Trophoblast cell (in vitro differentiated cells and primary cell): ENCODE measurements at regions not wholly inside any gene's neighbourhood (a gene's known extent, or its start where the extent isn't known, plus 50 kb on each side); places are given as distances from the start of the nearest gene placed in this dataset.

ENCODE experiments used
- DNase-seq, 2 donors: peaks; one replicate each; pipeline ENCODE4 v3.0.0-alpha.2; 2016
- H2AFZ ChIP-seq: 2 replicates; pipeline ENCODE4 v1.6.1; 2013; ENCODE audit warnings: low read length, moderate library complexity, mild to moderate bottlenecking; ENCODE audit not compliant: insufficient read depth, poor library complexity
- H2AK5ac ChIP-seq: 2 replicates; pipeline ENCODE4 v1.6.1; 2013; ENCODE audit warnings: mild to moderate bottlenecking, low read length
- H2BK120ac ChIP-seq: 2 replicates; pipeline ENCODE4 v1.6.1; 2013; ENCODE audit warnings: low read length, mild to moderate bottlenecking, moderate library complexity; ENCODE audit not compliant: insufficient read depth, poor library complexity
- H2BK12ac ChIP-seq: 2 replicates; pipeline ENCODE4 v1.6.1; 2013; ENCODE audit warnings: mild to moderate bottlenecking, low read length, moderate library complexity
- H2BK5ac ChIP-seq: 2 replicates; pipeline ENCODE4 v1.6.1; 2013; ENCODE audit warnings: low read length, low read depth, moderate library complexity, mild to moderate bottlenecking; ENCODE audit not compliant: poor library complexity
- H3K14ac ChIP-seq: 2 replicates; pipeline ENCODE4 v1.6.1; 2013; ENCODE audit warnings: mild to moderate bottlenecking, low read length
- H3K18ac ChIP-seq: 2 replicates; pipeline ENCODE4 v1.6.1; 2013; ENCODE audit warnings: mild to moderate bottlenecking, low read length
- H3K23ac ChIP-seq: 2 replicates; pipeline ENCODE4 v1.6.1; 2013; ENCODE audit warnings: low read length
- H3K27ac ChIP-seq: 2 replicates; pipeline ENCODE4 v1.5.1; 2013; ENCODE audit warnings: low read depth, mild to moderate bottlenecking, inconsistent platforms, low read length, moderate library complexity
- H3K27me3 ChIP-seq: 2 replicates; pipeline ENCODE4 v1.6.1; 2013; ENCODE audit warnings: inconsistent platforms, mild to moderate bottlenecking, low read length, moderate library complexity; ENCODE audit not compliant: insufficient read depth
- H3K36me3 ChIP-seq, 2 experiments: 1 replicate in 1 of 2; 2 replicates in 1 of 2; pipeline ENCODE4 v1.6.1; 2013; ENCODE audit warnings: low read length in 2 of 2, mild to moderate bottlenecking in 2 of 2, moderate library complexity in 1 of 2; ENCODE audit not compliant: insufficient read depth in 2 of 2, control insufficient read depth in 1 of 2
- H3K4ac ChIP-seq: 2 replicates; pipeline ENCODE4 v1.6.1; 2013; ENCODE audit warnings: low read depth, mild to moderate bottlenecking, low read length, moderate library complexity
- H3K4me1 ChIP-seq, 2 experiments: 1 replicate in 1 of 2; 2 replicates in 1 of 2; pipeline ENCODE4 v1.6.1; 2013; ENCODE audit warnings: low read length in 2 of 2, mild to moderate bottlenecking in 2 of 2, moderate library complexity in 1 of 2; ENCODE audit not compliant: insufficient read depth in 2 of 2, control insufficient read depth in 1 of 2
- H3K4me2 ChIP-seq: 2 replicates; pipeline ENCODE4 v1.6.1; 2013; ENCODE audit warnings: inconsistent platforms, mild to moderate bottlenecking, low read length, moderate library complexity
- H3K4me3 ChIP-seq: 2 replicates; pipeline ENCODE4 v1.5.1; 2013; ENCODE audit warnings: mild to moderate bottlenecking, low read depth, low read length, inconsistent platforms
- H3K79me1 ChIP-seq: one replicate; pipeline ENCODE4 v1.6.1; 2013; ENCODE audit warnings: low read length
- H3K79me2 ChIP-seq: 2 replicates; pipeline ENCODE4 v1.6.1; 2013; ENCODE audit warnings: low read length, mild to moderate bottlenecking; ENCODE audit not compliant: control insufficient read depth, insufficient read depth, poor library complexity
- H3K9ac ChIP-seq: 2 replicates; pipeline ENCODE4 v1.6.1; 2013; ENCODE audit warnings: mild to moderate bottlenecking, low read length
- H3K9me3 ChIP-seq: 2 replicates; pipeline ENCODE4 v1.6.1; 2013; ENCODE audit warnings: low read depth, mild to moderate bottlenecking, control low read depth, inconsistent platforms, low read length; ENCODE audit not compliant: insufficient read depth
- H4K12ac ChIP-seq: 2 replicates; pipeline ENCODE4 v1.6.1; 2013; ENCODE audit warnings: low read depth, mild to moderate bottlenecking, low read length, moderate library complexity
- H4K8ac ChIP-seq: 2 replicates; pipeline ENCODE4 v1.6.1; 2013; ENCODE audit warnings: low read depth, mild to moderate bottlenecking, low read length, moderate library complexity
- H4K91ac ChIP-seq: one replicate; pipeline ENCODE4 v1.6.1; 2013; ENCODE audit warnings: low read depth, mild to moderate bottlenecking, low read length, moderate library complexity
- WGBS: extraction: QIAGEN DNeasy Blood & Tissue Kit; methylation state at CpG from one replicate; pipeline ENCODE4 v1.1.7; 2013; ENCODE audit warnings: missing lambda C conversion rate; ENCODE audit not compliant: insufficient read length, insufficient coverage; ENCODE audit errors: extremely low coverage; 5-methylcytosine and 5-hydroxymethylcytosine counted together

DNA sequence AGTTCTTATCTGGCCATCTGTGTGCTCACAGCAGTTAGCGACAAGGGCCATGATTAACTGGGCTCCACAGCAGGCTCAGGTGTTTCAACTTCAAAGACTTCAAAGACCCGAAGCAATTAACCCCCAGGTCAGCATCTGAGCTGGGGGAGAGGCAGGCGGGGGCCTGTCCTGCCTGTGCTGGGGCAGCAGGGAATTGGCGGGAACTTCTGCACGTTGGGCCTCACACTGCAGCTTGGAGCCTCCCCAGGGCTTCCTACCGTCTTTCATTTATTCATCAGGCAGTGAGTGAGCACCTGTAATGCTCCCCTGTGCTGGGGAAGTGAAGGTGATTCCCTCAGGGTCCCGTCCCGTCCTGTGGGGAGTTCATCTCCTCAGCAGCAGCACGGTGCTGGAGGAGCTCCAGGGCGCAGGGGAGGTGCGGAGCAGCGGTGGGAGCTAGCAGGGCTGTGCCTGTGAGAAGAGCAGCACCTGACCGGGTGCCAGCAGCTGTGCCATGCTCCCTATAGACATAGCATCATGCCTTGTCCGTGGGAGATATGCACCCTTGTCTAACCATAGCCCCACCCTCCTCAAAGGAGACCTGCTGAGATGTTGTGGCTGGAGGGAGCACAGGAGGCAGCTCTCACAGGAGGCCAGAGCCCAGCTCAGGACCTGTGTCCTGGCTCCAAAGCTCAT lies 51.8 kb upstream of the FRMD1 start:
- Histone ChIP-seq H2BK12ac (no peak overlapping the region), H3K23ac (no peak overlapping the region), H3K27me3 (no peaks in the 10 kb centered on the region), H2BK5ac (no peak overlapping the region), H2BK120ac (no peak overlapping the region), H3K27ac (no peak overlapping the region), H3K9me3 (no peaks in the 10 kb centered on the region), H3K4me1 (peaks cover 3 to 13% of the 10 kb centered on the region in 2 experiments), H3K79me1 (no peaks in the 10 kb centered on the region), H4K91ac (no peak overlapping the region), H3K18ac (no peak overlapping the region), H3K4ac (no peak overlapping the region), H3K4me2 (no peak overlapping the region), H3K14ac (no peak overlapping the region), H2AK5ac (no peak overlapping the region), H2AFZ (no peak overlapping the region), H4K8ac (no peak overlapping the region), H3K9ac (no peak overlapping the region), H3K79me2 (no peaks in the 10 kb centered on the region), H3K36me3 (no peaks in the 10 kb centered on the region), H3K4me3 (no peak overlapping the region), H4K12ac (no peak overlapping the region)
- WGBS: no CpG with 5 or more reads among the region's 14 CpGs
- DNase-seq: no peak

DNA sequence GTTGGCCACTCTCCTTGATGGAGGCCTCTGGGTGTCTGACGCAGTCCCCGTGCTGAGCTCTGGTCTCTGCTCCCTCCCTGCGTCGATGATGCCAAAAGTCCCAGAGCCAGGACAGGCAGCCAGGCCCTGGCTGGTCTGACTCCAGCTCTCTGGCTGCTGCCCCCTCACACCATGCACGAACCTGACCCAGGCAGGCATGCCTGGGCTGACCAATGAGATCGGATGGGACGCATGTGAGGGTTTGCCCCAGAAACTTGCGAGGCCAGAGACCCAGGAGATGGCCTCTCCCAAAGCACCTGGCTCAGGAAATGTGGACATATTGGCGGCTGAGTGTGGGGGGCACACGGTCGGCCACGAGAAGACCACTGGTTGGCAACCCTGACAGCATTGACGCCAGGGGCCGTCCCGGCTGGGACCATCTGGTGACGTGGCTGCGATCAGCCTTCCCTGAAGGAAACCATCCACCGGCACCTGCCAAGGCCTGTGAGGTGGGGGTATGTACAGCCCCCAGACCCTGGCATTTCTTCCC lies 51.2 kb upstream of the FRMD1 start:
- Histone ChIP-seq H2AFZ (no peak overlapping the region), H3K23ac (no peak overlapping the region), H3K4ac (no peak overlapping the region), H3K4me2 (no peak overlapping the region), H2BK120ac (no peak overlapping the region), H3K9ac (no peak overlapping the region), H2BK5ac (no peak overlapping the region), H3K4me1 (peaks cover 3 to 13% of the 10 kb centered on the region in 2 experiments), H3K9me3 (no peaks in the 10 kb centered on the region), H2BK12ac (no peak overlapping the region), H4K8ac (no peak overlapping the region), H3K4me3 (no peak overlapping the region), H3K27me3 (no peaks in the 10 kb centered on the region), H3K36me3 (no peaks in the 10 kb centered on the region), H3K79me1 (no peaks in the 10 kb centered on the region), H3K27ac (no peak overlapping the region), H3K14ac (no peak overlapping the region), H3K18ac (no peak overlapping the region), H4K12ac (no peak overlapping the region), H4K91ac (no peak overlapping the region), H3K79me2 (no peaks in the 10 kb centered on the region), H2AK5ac (no peak overlapping the region)
- no CpG with 5 or more reads among the region's 18 CpGs for WGBS
- no peak for DNase-seq

DNA sequence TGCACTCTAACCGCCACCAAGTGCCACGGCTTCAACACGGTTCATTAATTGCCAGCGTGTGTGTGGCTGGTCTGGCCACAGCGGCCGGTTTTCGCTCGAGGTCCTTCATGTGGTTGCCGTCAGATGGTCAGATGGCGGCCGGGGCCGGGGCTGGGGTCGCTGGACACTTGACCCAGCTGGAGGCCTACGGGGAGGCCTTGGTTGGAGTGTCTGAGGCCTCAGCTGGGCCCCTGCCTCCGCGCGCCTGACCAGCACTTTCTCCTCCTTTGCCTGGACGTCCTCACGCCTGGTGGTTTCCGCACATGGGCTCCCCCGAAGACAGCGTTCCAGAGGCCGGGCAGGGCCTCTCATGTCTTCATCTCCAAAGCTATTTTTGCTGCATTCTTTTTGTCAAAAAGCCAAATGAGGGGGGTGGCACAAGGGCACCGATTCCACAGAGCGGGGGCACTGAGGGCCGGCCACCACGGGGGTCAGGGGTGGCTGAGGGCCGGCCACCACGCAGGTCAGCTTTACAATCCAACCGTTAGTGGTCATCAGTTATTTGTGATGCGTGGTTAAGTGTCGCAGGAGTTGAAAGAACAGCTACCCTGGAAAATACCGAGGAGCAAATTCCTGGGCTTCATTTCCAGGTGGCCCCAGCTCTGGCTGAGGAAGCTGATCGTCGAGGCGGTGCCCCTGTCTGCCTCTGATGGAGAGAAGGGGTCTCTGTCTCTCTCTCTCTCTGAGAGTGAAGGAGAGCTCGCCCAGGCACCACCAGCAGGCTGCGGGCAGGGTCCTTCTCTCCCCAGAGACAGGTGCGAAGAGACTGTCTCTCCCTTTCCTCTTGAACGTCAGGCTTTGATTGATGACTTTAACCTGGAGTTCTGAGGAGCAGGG lies 50.5 kb upstream of the FRMD1 start:
- H3K4me2 ChIP-seq: no peak overlapping the region
- H4K12ac ChIP-seq: no peak overlapping the region
- no peaks in the 10 kb centered on the region for H3K9me3 ChIP-seq
- H3K27me3 ChIP-seq: no peaks in the 10 kb centered on the region
- no peak overlapping the region for H3K4me3 ChIP-seq
- H4K91ac ChIP-seq: no peak overlapping the region
- H3K36me3 ChIP-seq: no peaks in the 10 kb centered on the region
- H3K79me1 ChIP-seq: no peaks in the 10 kb centered on the region
- H3K27ac ChIP-seq: no peak overlapping the region
- no peak for DNase-seq
- no CpG with 5 or more reads among the region's 40 CpGs for WGBS
- no peak overlapping the region for H2AK5ac ChIP-seq
- H3K23ac ChIP-seq: no peak overlapping the region
- H3K9ac ChIP-seq: no peak overlapping the region
- no peak overlapping the region for H2BK12ac ChIP-seq
- no peak overlapping the region for H2BK120ac ChIP-seq
- H4K8ac ChIP-seq: no peak overlapping the region
- no peak overlapping the region for H3K4ac ChIP-seq
- no peak overlapping the region for H3K14ac ChIP-seq
- H3K79me2 ChIP-seq: no peaks in the 10 kb centered on the region
- H2BK5ac ChIP-seq: no peak overlapping the region
- H2AFZ ChIP-seq: no peak overlapping the region
- H3K4me1 ChIP-seq: peaks cover 3 to 13% of the 10 kb centered on the region in 2 experiments
- H3K18ac ChIP-seq: no peak overlapping the region

- Histone ChIP-seq H3K27ac (no peak overlapping the region), H2BK12ac (no peak overlapping the region), H3K18ac (no peak overlapping the region), H3K79me2 (no peaks in the 10 kb centered on the region), H3K4ac (no peak overlapping the region), H4K8ac (no peak overlapping the region), H3K9ac (no peak overlapping the region), H3K4me3 (no peak overlapping the region), H3K79me1 (no peaks in the 10 kb centered on the region), H4K12ac (no peak overlapping the region), H3K23ac (no peak overlapping the region), H3K27me3 (no peaks in the 10 kb centered on the region), H2AFZ (no peak overlapping the region), H2BK5ac (no peak overlapping the region), H3K9me3 (no peaks in the 10 kb centered on the region), H2BK120ac (no peak overlapping the region), H4K91ac (no peak overlapping the region), H3K36me3 (no peaks in the 10 kb centered on the region), H3K4me1 (peaks cover 3 to 13% of the 10 kb centered on the region in 2 experiments), H3K14ac (no peak overlapping the region), H3K4me2 (no peak overlapping the region), H2AK5ac (no peak overlapping the region)
- no CpG with 5 or more reads among the region's 27 CpGs for WGBS
- DNase-seq: no peak
Observed at GRCh38 chr6:168128631-168129291, 49.7 kb upstream of the FRMD1 start.
